ENCODE measurements at regions not wholly inside any gene's neighbourhood (a gene's known extent, or its start where the extent isn't known, plus 50 kb on each side); places are given as distances from the start of the nearest gene placed in this dataset.

DNA sequence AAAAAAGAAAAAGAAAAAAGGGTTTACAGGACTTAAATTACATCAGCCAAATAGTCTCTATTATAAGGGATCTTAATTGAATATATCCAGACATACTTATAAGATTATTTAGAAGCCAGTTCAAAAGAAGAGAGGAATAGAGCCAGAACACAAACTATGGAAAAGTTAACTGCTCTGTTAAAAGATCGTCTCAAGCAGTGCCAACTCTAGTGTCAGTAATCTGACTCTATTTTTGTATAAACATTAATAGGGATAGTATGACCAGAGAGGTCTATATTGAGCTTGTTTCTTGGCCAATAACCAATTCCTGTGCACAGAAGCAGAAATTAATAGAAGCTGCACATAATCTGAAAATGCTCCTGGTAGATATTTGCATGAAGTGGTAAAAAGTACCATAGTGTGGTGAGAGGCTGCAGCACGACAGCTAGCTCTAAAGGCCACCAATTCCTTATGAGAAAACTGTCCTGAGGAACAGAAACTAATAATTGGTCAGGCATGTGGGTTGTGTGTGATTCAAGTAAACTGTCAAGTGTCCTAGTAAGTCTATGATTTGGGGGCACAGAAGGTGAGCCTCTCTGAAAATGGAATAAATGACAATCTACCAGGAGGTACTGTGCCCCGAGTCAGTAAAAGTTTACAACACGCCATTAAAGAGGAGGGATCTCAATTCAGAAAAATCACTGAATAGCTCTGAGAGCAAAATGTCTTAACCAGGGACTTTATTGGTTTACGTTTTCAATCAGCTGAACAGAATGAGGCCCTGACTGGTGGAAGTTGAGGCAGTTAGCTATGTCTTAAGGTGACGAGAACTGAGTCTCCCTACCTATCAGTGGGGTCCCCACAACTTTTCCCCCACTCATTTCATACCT lies 51.5 kb upstream of the NANOGP8 start:
- TF ChIP-seq, protein P1, sequence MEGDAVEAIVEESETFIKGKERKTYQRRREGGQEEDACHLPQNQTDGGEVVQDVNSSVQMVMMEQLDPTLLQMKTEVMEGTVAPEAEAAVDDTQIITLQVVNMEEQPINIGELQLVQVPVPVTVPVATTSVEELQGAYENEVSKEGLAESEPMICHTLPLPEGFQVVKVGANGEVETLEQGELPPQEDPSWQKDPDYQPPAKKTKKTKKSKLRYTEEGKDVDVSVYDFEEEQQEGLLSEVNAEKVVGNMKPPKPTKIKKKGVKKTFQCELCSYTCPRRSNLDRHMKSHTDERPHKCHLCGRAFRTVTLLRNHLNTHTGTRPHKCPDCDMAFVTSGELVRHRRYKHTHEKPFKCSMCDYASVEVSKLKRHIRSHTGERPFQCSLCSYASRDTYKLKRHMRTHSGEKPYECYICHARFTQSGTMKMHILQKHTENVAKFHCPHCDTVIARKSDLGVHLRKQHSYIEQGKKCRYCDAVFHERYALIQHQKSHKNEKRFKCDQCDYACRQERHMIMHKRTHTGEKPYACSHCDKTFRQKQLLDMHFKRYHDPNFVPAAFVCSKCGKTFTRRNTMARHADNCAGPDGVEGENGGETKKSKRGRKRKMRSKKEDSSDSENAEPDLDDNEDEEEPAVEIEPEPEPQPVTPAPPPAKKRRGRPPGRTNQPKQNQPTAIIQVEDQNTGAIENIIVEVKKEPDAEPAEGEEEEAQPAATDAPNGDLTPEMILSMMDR (IDR thresholded peaks at IDR 0.05), result no peak
- TF ChIP-seq POLR2A (IDR thresholded peaks at IDR 0.05), result no peak
